ENCODE measurements at regions not wholly inside any gene's neighbourhood (a gene's known extent, or its start where the extent isn't known, plus 50 kb on each side); places are given as distances from the start of the nearest gene placed in this dataset.

DNA sequence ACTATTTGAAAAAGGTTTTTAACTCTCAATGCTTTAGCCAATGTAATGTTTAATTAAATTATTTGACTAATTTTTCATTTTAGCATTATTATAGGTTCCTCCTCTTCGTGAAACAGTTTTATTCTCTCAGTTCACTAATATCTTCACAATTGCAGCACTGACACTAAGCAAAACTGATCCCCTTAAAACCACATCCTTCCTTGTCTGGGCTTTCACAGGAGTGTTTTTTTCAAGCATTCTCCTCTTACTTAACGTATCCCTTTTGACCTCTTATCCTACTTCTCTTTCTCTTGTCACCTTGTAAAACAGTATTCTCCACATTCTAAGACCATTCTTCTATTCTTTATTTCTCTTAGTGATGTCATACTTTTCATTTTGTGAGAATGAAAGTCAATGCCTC, 112.8 kb downstream of the DSC3 start:
- ChIA-PET CTCF (interaction anchor here (1.3 kb wide), 1 partner anchor 1055 kb away, joined by 5 read pairs; no protein-coding TSS in a partner anchor), POLR2A (no interaction called here)
- TF ChIP-seq, protein P1, sequence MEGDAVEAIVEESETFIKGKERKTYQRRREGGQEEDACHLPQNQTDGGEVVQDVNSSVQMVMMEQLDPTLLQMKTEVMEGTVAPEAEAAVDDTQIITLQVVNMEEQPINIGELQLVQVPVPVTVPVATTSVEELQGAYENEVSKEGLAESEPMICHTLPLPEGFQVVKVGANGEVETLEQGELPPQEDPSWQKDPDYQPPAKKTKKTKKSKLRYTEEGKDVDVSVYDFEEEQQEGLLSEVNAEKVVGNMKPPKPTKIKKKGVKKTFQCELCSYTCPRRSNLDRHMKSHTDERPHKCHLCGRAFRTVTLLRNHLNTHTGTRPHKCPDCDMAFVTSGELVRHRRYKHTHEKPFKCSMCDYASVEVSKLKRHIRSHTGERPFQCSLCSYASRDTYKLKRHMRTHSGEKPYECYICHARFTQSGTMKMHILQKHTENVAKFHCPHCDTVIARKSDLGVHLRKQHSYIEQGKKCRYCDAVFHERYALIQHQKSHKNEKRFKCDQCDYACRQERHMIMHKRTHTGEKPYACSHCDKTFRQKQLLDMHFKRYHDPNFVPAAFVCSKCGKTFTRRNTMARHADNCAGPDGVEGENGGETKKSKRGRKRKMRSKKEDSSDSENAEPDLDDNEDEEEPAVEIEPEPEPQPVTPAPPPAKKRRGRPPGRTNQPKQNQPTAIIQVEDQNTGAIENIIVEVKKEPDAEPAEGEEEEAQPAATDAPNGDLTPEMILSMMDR (IDR thresholded peaks at IDR 0.05; ENCODE audit: unreplicated experiment) = no peak
- Mint-ChIP-seq H3K4me1 (ENCODE audit: insufficient read depth, unreplicated experiment) (no peaks in the 10 kb centered on the region), H3K4me3 (ENCODE audit: unreplicated experiment) (no peak overlapping the region), H3K9me3 (ENCODE audit: unreplicated experiment) (no peaks in the 10 kb centered on the region), H3K27ac (ENCODE audit: low read depth, unreplicated experiment) (no peak overlapping the region), H3K36me3 (ENCODE audit: insufficient read depth, unreplicated experiment) (no peaks in the 10 kb centered on the region), H3K27me3 (ENCODE audit: insufficient read depth, unreplicated experiment) (peaks cover 4% of the 10 kb centered on the region)
- no peak for DNase-seq (ENCODE audit: unreplicated experiment)
- no TSS peak for BruUV-seq (replicated peaks)
- intact Hi-C loops (cut with micrococcal nuclease) = no loop called here

GRCh38 chr18:30929065-30929464, 113.5 kb downstream of the DSC3 start:
- Mint-ChIP-seq H3K9me3 (ENCODE audit: unreplicated experiment) (no peaks in the 10 kb centered on the region), H3K27me3 (ENCODE audit: insufficient read depth, unreplicated experiment) (peaks cover 11% of the 10 kb centered on the region), H3K4me3 (ENCODE audit: unreplicated experiment) (no peak overlapping the region), H3K4me1 (ENCODE audit: insufficient read depth, unreplicated experiment) (no peaks in the 10 kb centered on the region), H3K27ac (ENCODE audit: low read depth, unreplicated experiment) (no peak overlapping the region), H3K36me3 (ENCODE audit: insufficient read depth, unreplicated experiment) (no peaks in the 10 kb centered on the region)
- no peak for DNase-seq (ENCODE audit: unreplicated experiment)
- TF ChIP-seq, protein P1 (IDR thresholded peaks at IDR 0.05; ENCODE audit: unreplicated experiment) = no peak
- no TSS peak for BruUV-seq (replicated peaks)
- intact Hi-C loops (cut with micrococcal nuclease) = no loop called here
- ChIA-PET CTCF (interaction anchor here (1.3 kb wide), 1 partner anchor 1055 kb away, joined by 5 read pairs; no protein-coding TSS in a partner anchor), POLR2A (no interaction called here)

GRCh38 chr18:30927517-30928075, 114.9 kb downstream of the DSC3 start:
- CTCF ChIA-PET = interaction anchor here (0.6 to 0.9 kb wide), 2 partner anchors 16 to 470 kb away, joined by 3 read pairs; no protein-coding TSS in a partner anchor
- no peak for DNase-seq (ENCODE audit: unreplicated experiment)
- BruUV-seq (replicated peaks) = no TSS peak
- Mint-ChIP-seq H3K27ac (ENCODE audit: low read depth, unreplicated experiment) (no peak overlapping the region), H3K9me3 (ENCODE audit: unreplicated experiment) (no peaks in the 10 kb centered on the region), H3K36me3 (ENCODE audit: insufficient read depth, unreplicated experiment) (no peaks in the 10 kb centered on the region), H3K4me1 (ENCODE audit: insufficient read depth, unreplicated experiment) (no peaks in the 10 kb centered on the region), H3K4me3 (ENCODE audit: unreplicated experiment) (no peak overlapping the region), H3K27me3 (ENCODE audit: insufficient read depth, unreplicated experiment) (peaks cover 14% of the 10 kb centered on the region)
- TF ChIP-seq, protein P1 (IDR thresholded peaks at IDR 0.05; ENCODE audit: unreplicated experiment) = no peak
- POLR2A ChIA-PET = interaction anchor here (1.0 kb wide), 1 partner anchor 8 kb away, joined by 3 read pairs; no protein-coding TSS in a partner anchor
- intact Hi-C loops (cut with micrococcal nuclease) = no loop called here

GRCh38 chr18:30927042-30927441, 115.5 kb downstream of the DSC3 start:
- TF ChIP-seq, protein P1 (IDR thresholded peaks at IDR 0.05; ENCODE audit: unreplicated experiment) = no peak
- H3K27ac Mint-ChIP-seq (ENCODE audit: low read depth, unreplicated experiment) = no peak overlapping the region
- ChIA-PET CTCF (interaction anchor here (0.6 to 0.9 kb wide), 2 partner anchors 16 to 469 kb away, joined by 3 read pairs; no protein-coding TSS in a partner anchor), POLR2A (interaction anchor here (1.0 kb wide), 1 partner anchor 7 kb away, joined by 3 read pairs; no protein-coding TSS in a partner anchor)
- H3K4me1 Mint-ChIP-seq (ENCODE audit: insufficient read depth, unreplicated experiment) = no peaks in the 10 kb centered on the region
- H3K4me3 Mint-ChIP-seq (ENCODE audit: unreplicated experiment) = no peak overlapping the region
- intact Hi-C loops (cut with micrococcal nuclease) = no loop called here
- no peaks in the 10 kb centered on the region for H3K9me3 Mint-ChIP-seq (ENCODE audit: unreplicated experiment)
- no peaks in the 10 kb centered on the region for H3K36me3 Mint-ChIP-seq (ENCODE audit: insufficient read depth, unreplicated experiment)
- no TSS peak for BruUV-seq (replicated peaks)
- no peak for DNase-seq (ENCODE audit: unreplicated experiment)
- peaks cover 14% of the 10 kb centered on the region for H3K27me3 Mint-ChIP-seq (ENCODE audit: insufficient read depth, unreplicated experiment)

All from MCF 10A (cell line).